Type B pancreatic cell (in vitro differentiated cells): ENCODE measurements at regions not wholly inside any gene's neighbourhood (a gene's known extent, or its start where the extent isn't known, plus 50 kb on each side); places are given as distances from the start of the nearest gene placed in this dataset.

Experiments
- DNase-seq: peaks from one replicate; pipeline ENCODE4 v3.0.0; 2021; ENCODE audit warnings: mixed read lengths; ENCODE audit not compliant: unreplicated experiment; ENCODE audit errors: extremely low spot score
- H3K27ac Mint-ChIP-seq: 2 replicates; pipeline ENCODE4 v1.8.0; 2021; ENCODE audit warnings: mild to moderate bottlenecking, mixed read lengths
- H3K27me3 Mint-ChIP-seq: 2 replicates; pipeline ENCODE4 v1.8.0; 2021; ENCODE audit warnings: mixed read lengths
- H3K36me3 Mint-ChIP-seq: 2 replicates; pipeline ENCODE4 v1.8.0; 2021; ENCODE audit warnings: mixed read lengths
- H3K4me1 Mint-ChIP-seq: one replicate; pipeline ENCODE4 v1.8.0; 2021; ENCODE audit warnings: mixed read lengths; ENCODE audit not compliant: unreplicated experiment
- H3K4me3 Mint-ChIP-seq: 2 replicates; pipeline ENCODE4 v1.8.0; 2021; ENCODE audit warnings: mild to moderate bottlenecking, mixed read lengths
- H3K9me3 Mint-ChIP-seq: 2 replicates; pipeline ENCODE4 v1.8.0; 2021; ENCODE audit warnings: mixed read lengths
- TF ChIP-seq, protein P1 (sequence below): fragments of 200-600 bp; sonication (generic); conservative IDR thresholded peaks from 2 replicates; pipeline ENCODE4 v1.5.0; 2021; ENCODE audit warnings: antibody characterized with exemption, mild to moderate bottlenecking

DNA sequence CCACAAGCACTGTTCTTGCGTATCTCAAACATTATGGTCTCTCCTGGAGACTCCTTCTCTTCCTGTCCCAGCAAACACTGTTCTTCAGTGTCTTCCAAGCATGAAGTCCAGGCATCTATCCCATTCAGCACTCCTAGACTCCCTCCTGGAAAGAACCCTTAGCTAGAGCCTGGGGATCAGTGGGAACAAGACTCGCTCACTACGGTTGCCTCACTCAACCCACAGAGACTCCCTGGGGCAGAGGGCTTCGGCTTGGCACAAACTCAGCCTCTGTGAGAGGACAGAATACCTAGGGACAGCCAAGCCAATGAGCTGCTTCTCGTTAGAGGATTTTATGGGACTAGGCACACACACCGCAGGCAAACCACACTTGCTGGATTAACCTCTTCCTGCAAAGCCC lies 86.5 kb upstream of the IPO9 start:
- Mint-ChIP-seq H3K4me3 (peak overlapping the region; percentile 96), H3K4me1 (peaks cover 46% of the 10 kb centered on the region), H3K9me3 (no peaks in the 10 kb centered on the region), H3K27me3 (no peaks in the 10 kb centered on the region), H3K36me3 (peaks cover 13% of the 10 kb centered on the region), H3K27ac (no peak overlapping the region)
- TF ChIP-seq, protein P1, sequence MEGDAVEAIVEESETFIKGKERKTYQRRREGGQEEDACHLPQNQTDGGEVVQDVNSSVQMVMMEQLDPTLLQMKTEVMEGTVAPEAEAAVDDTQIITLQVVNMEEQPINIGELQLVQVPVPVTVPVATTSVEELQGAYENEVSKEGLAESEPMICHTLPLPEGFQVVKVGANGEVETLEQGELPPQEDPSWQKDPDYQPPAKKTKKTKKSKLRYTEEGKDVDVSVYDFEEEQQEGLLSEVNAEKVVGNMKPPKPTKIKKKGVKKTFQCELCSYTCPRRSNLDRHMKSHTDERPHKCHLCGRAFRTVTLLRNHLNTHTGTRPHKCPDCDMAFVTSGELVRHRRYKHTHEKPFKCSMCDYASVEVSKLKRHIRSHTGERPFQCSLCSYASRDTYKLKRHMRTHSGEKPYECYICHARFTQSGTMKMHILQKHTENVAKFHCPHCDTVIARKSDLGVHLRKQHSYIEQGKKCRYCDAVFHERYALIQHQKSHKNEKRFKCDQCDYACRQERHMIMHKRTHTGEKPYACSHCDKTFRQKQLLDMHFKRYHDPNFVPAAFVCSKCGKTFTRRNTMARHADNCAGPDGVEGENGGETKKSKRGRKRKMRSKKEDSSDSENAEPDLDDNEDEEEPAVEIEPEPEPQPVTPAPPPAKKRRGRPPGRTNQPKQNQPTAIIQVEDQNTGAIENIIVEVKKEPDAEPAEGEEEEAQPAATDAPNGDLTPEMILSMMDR: no peak
- no peak for DNase-seq

DNA sequence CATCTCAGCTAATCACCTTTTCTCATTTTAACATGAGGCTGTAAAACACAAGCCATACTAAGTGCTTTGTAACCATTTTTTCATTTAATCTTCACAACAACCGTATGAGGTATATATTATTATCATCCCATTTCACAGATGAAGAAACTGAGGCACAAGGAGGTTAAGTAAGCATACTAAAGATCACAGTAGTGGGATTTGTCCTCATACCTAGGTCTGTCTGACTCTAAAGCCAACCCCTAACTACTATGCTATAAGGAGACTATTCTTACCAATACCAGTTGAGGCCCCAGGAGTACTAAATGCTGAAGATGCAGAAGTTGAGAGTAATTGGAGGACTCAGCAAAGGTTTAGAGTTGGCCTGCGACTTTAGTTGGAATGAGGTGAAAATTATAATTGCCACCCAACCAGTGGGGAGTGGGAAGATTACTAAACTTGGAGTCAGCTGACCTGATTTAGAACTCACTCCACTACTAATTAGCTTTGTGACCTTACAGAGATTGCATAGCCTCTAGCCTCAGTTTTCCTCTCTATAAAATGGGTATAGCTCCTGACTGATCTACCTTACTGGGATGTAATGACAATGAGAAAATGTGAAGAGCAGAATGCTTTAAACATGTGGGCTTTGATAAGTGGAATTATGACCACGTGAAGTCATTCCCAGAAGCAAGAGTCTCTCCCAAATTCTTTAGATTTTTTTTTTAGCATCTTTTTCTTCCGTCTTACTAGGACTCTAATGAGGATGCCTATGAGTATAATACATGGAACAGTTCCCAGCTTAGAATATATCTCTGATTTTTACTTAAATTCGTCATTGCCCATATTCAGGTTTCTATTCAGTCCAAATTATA lies 85.8 kb upstream of the IPO9 start:
- Mint-ChIP-seq H3K27ac (no peak overlapping the region), H3K4me3 (no peak overlapping the region), H3K36me3 (peaks cover 13% of the 10 kb centered on the region), H3K4me1 (peaks cover 41% of the 10 kb centered on the region), H3K27me3 (no peaks in the 10 kb centered on the region), H3K9me3 (no peaks in the 10 kb centered on the region)
- TF ChIP-seq, protein P1: no peak
- DNase-seq: no peak

DNA sequence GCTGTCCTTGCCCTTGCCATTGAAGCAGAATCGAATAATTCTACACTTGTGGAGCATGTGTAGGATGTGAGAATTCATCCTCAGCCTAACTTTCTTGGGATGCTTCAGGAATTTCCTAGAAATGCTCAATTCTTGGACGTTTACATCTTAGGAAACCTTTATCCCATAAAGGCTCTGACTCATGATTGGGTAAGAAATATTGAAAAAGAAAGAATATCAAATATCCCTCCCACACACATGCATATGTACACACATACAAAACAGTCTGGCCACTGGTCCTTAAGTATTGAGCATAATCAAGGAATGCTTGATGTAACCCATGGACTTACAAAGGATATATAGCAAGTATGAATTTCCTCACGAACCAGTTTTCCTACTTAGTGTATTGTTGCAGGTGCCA lies 83.9 kb upstream of the IPO9 start:
- Mint-ChIP-seq H3K27ac (peak overlapping the region; percentile 8), H3K27me3 (no peaks in the 10 kb centered on the region), H3K4me1 (peaks cover 39% of the 10 kb centered on the region), H3K4me3 (no peak overlapping the region), H3K9me3 (no peaks in the 10 kb centered on the region), H3K36me3 (peaks cover 13% of the 10 kb centered on the region)
- TF ChIP-seq, protein P1: no peak
- DNase-seq: no peak

DNA sequence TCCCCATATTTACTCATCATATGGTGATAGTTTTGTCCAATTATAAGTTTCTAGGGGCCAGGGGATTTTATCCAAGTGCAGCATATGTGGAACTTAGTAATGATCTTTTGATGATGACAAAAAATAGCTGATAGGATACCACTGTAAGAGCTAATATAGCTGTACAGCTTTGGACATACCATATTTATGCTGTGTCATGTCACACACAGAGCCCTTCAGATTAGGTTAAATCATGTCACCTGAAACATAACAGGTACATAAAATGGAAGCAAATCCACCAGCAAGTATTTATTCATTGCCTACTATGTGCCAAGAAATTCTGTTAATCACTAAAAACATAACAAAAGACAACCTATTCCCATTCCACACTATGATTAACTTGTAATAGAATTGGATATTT lies 82.8 kb upstream of the IPO9 start:
- no peak overlapping the region for H3K27ac Mint-ChIP-seq
- TF ChIP-seq, protein P1: no peak
- H3K27me3 Mint-ChIP-seq: no peaks in the 10 kb centered on the region
- H3K36me3 Mint-ChIP-seq: peaks cover 13% of the 10 kb centered on the region
- no peaks in the 10 kb centered on the region for H3K9me3 Mint-ChIP-seq
- peaks cover 42% of the 10 kb centered on the region for H3K4me1 Mint-ChIP-seq
- H3K4me3 Mint-ChIP-seq: no peak overlapping the region
- no peak for DNase-seq

DNA sequence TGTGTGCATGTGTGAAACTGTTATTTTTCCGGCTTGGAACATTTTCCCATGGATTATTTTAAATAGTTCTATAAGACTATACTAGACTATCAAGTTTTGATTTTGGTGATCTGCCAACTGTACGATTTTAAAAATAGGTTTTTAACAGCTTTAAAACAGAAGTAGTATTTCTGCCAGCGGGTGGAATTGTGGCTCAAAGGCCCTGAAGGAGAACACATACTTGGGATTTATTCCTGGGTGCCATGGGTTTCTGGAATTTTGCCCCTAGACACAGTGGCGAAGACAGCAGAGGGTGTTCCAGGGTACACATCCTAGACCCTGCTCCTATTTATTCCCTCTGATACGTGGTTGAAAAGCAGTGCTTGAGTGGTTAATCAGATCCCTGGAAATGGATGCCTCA lies 81.7 kb upstream of the IPO9 start:
- H3K9me3 Mint-ChIP-seq: no peaks in the 10 kb centered on the region
- H3K27me3 Mint-ChIP-seq: no peaks in the 10 kb centered on the region
- TF ChIP-seq, protein P1: no peak
- no peak for DNase-seq
- peaks cover 13% of the 10 kb centered on the region for H3K36me3 Mint-ChIP-seq
- H3K4me1 Mint-ChIP-seq: peaks cover 46% of the 10 kb centered on the region
- H3K4me3 Mint-ChIP-seq: no peak overlapping the region
- no peak overlapping the region for H3K27ac Mint-ChIP-seq
